SK-N-SH (cell line): ENCODE measurements at regions not wholly inside any gene's neighbourhood (a gene's known extent, or its start where the extent isn't known, plus 50 kb on each side); places are given as distances from the start of the nearest gene placed in this dataset.

Experiments
- CHD2 ChIP-seq: fragments of 150-350 bp; IDR thresholded peaks from 2 replicates; pipeline ENCODE4 v1.6.1; 2018; ENCODE audit warnings: low read length; ENCODE audit not compliant: partially characterized antibody
- CTCF ChIP-seq: fragments of 200-600 bp; sonication (generic); IDR thresholded peaks from 2 replicates; pipeline ENCODE4 v1.6.1; 2017; ENCODE audit warnings: antibody characterized with exemption, mild to moderate bottlenecking, moderate library complexity
- ELF1 ChIP-seq: IDR thresholded peaks from 2 replicates; pipeline ENCODE4 v1.4.0; 2012
- EZH2phosphoT487 ChIP-seq: fragments of 200-600 bp; sonication (generic); IDR thresholded peaks from 2 replicates; pipeline ENCODE4 v1.6.1; 2017; ENCODE audit warnings: low read depth, mixed run types, mild to moderate bottlenecking, antibody characterized with exemption, moderate library complexity, borderline replicate concordance
- FOSL2 ChIP-seq: IDR thresholded peaks from 2 replicates; pipeline ENCODE4 v1.4.0; 2012; ENCODE audit warnings: low read depth, mild to moderate bottlenecking, moderate library complexity, borderline replicate concordance
- FOXJ3 ChIP-seq: sonication (generic); formaldehyde crosslinking; IDR thresholded peaks from 2 replicates; pipeline ENCODE4 v1.5.1; 2020; ENCODE audit warnings: mild to moderate bottlenecking, missing genetic modification reagents
- GATA2 ChIP-seq: sonication (generic); formaldehyde crosslinking; IDR thresholded peaks from 2 replicates; pipeline ENCODE4 v1.5.0; 2020; ENCODE audit warnings: mild to moderate bottlenecking, missing genetic modification reagents
- IRF3 ChIP-seq: fragments of 150-350 bp; IDR thresholded peaks from 2 replicates; pipeline ENCODE4 v1.6.1; 2016; ENCODE audit warnings: mild to moderate bottlenecking, low read depth, low read length
- MXI1 ChIP-seq: IDR thresholded peaks from 2 replicates; pipeline ENCODE4 v1.6.1; 2012; ENCODE audit warnings: mild to moderate bottlenecking, low read depth, low read length, improper control_type of control experiment
- NFIC ChIP-seq: IDR thresholded peaks from 2 replicates; pipeline ENCODE4 v1.4.0; 2012; ENCODE audit warnings: borderline replicate concordance
- NRF1 ChIP-seq: IDR thresholded peaks from 2 replicates; pipeline ENCODE4 v1.6.1; 2012; ENCODE audit warnings: low read depth, mild to moderate bottlenecking, low read length
- POLR2AphosphoS5 ChIP-seq: IDR thresholded peaks from 2 replicates; pipeline ENCODE4 v1.6.1; 2012; ENCODE audit warnings: low read depth, low read length
- RAD21 ChIP-seq: IDR thresholded peaks from 2 replicates; pipeline ENCODE4 v1.6.1; 2012; ENCODE audit warnings: mild to moderate bottlenecking, low read length
- RCOR1 ChIP-seq: fragments of 150-350 bp; IDR thresholded peaks from 2 replicates; pipeline ENCODE4 v1.6.1; 2017; ENCODE audit warnings: antibody characterized with exemption, low read length
- REST ChIP-seq: IDR thresholded peaks from 2 replicates; pipeline ENCODE4 v1.6.1; 2012; ENCODE audit warnings: mild to moderate bottlenecking, low read depth, low read length, moderate library complexity
- RXRA ChIP-seq: IDR thresholded peaks from 2 replicates; pipeline ENCODE4 v1.4.0; 2012; ENCODE audit warnings: low read depth, mild to moderate bottlenecking, borderline replicate concordance
- SIN3A ChIP-seq: IDR thresholded peaks from 2 replicates; pipeline ENCODE4 v1.6.1; 2012; ENCODE audit warnings: low read depth, mild to moderate bottlenecking, low read length, moderate library complexity, borderline replicate concordance
- SMC3 ChIP-seq: IDR thresholded peaks from 2 replicates; pipeline ENCODE4 v1.6.1; 2012; ENCODE audit warnings: low read depth, low read length, improper control_type of control experiment
- USF1 ChIP-seq: IDR thresholded peaks from 2 replicates; pipeline ENCODE4 v1.4.0; 2012; ENCODE audit warnings: low read depth, borderline replicate concordance
- USF2 ChIP-seq: fragments of 150-350 bp; IDR thresholded peaks from 2 replicates; pipeline ENCODE4 v1.6.1; 2017; ENCODE audit warnings: antibody characterized with exemption, low read length, low read depth, borderline replicate concordance

GRCh38 chr4:105092356-105092755, 54.3 kb upstream of the TET2 start (continued):
- no peak for TF ChIP-seq GATA2 (CRISPR knock-in tag)
- TF ChIP-seq IRF3: no peak
- TF ChIP-seq CHD2: no peak
- no peak for TF ChIP-seq NRF1
- no peak; the same call in 1 of the 2 replicates for TF ChIP-seq ELF1
- peak; percentile 99 for TF ChIP-seq NFIC
- no peak for TF ChIP-seq SMC3
- TF ChIP-seq CTCF: no peak
- no peak for TF ChIP-seq EZH2phosphoT487
- no peak for TF ChIP-seq RAD21
- TF ChIP-seq RXRA: peak; percentile 75
- no peak for TF ChIP-seq MXI1
- no peak for TF ChIP-seq USF2
- TF ChIP-seq FOSL2: peak; percentile 83; the same call in 1 of the 2 replicates
- no peak for TF ChIP-seq REST
- no peak for TF ChIP-seq FOXJ3 (CRISPR knock-in tag)
- no peak for TF ChIP-seq RCOR1
- TF ChIP-seq USF1: no peak
- TF ChIP-seq POLR2AphosphoS5: peak; percentile 71; the same call in 1 of the 2 replicates
- peak; percentile 69; the same call in 1 of the 2 replicates for TF ChIP-seq SIN3A
